ENCODE measurements at regions not wholly inside any gene's neighbourhood (a gene's known extent, or its start where the extent isn't known, plus 50 kb on each side); places are given as distances from the start of the nearest gene placed in this dataset.
A peak's percentile ranks its signal among the peaks of the same experiment; 100 is the strongest.

DNA sequence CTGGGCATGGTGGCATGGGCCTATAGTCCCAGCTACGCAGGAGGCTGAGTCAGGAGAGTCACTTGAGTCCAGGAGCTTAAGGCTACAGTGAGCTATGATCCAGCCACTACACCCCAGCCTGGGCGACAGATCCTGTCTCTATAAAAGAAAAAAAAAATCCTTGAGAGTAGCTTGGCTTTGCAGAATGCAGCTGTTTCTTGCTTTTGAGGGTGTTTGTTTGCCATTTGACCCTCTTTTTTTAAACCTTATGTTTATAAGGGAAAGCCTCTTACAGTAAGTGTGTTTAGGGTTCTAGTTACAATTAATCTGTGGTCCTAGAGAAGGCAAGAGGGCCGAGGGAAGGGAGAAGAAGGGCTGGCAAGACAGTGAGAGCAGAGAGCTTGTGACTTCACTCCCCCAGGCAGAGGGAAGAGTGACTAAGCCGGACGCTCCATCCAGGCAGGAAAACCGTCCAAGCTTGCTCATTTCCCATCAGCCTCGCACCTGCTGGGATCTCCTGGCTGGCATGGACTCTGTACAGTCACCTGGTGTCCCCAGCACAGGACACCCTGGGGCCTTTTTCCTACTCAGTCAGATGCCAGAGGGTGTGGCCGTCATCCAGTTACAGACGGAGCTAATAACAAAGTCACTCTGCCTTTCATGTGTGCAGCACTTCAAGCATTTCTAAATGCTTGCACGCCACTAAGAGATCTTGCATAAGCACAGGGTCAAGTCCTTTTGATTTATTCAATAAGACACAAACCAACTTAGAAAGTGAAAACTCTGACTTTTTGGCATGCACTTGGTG, 55.5 kb upstream of the PSEN2 start:
- H3K27me3 ChIP-seq (ENCODE audit: control insufficient read depth, insufficient read depth, low read length), result no peaks in the 10 kb centered on the region; the same call in 1 of the 2 replicates
- no peaks in the 10 kb centered on the region for H3K79me1 ChIP-seq (ENCODE audit: low read depth in 1 of 2, low read length in 2 of 2)
- in situ Hi-C loops (cut with MboI; ENCODE audit: low sequenced_read_pairs), result no loop called here
- H4K8ac ChIP-seq (ENCODE audit: low read depth in 2 of 2, low read length in 2 of 2), result peak overlapping the region in 1 of 2 experiments; percentile 57; a peak in 1 of 4 replicates
- H3K4ac ChIP-seq (ENCODE audit: low read depth, low read length), result peak overlapping the region; percentile 40; the same call in 1 of the 2 replicates
- H3K18ac ChIP-seq (ENCODE audit: low read depth, low read length), result peak overlapping the region; percentile 28; the same call in 1 of the 2 replicates
- peaks cover 9% of the 10 kb centered on the region; the same call in 1 of the 2 replicates for H3K4me1 ChIP-seq (ENCODE audit: control insufficient read depth, insufficient read depth, low read length)
- H4K5ac ChIP-seq (ENCODE audit: low read depth, low read length), result no peak overlapping the region
- H2AK9ac ChIP-seq (replicated peaks; ENCODE audit: low read depth, low read length, poor library complexity), result peak overlapping the region; percentile 87
- H3K9ac ChIP-seq (ENCODE audit: low read depth, low read length), result no peak overlapping the region
- H2BK5ac ChIP-seq (ENCODE audit: low read depth, low read length, poor library complexity, severe bottlenecking), result peak overlapping the region; percentile 9
- H3K9me3 ChIP-seq (ENCODE audit: control insufficient read depth, insufficient read depth, low read length), result no peaks in the 10 kb centered on the region
- H2BK15ac ChIP-seq (ENCODE audit: low read depth, low read length), result no peak overlapping the region
- H3K4me2 ChIP-seq (ENCODE audit: low read depth, low read length), result peak overlapping the region; percentile 55
- peak overlapping the region; percentile 53 for H3K14ac ChIP-seq (replicated peaks; ENCODE audit: low read depth, low read length)
- no peak overlapping the region for H3K4me3 ChIP-seq (ENCODE audit: insufficient read depth, low read depth, low read length)
- intact Hi-C loops (cut with micrococcal nuclease), result no loop called here
- H3K56ac ChIP-seq (ENCODE audit: extremely low read depth, insufficient read depth, low read length), result peak overlapping the region; percentile 14; the same call in 1 of the 2 replicates
- ChIA-PET POLR2A (ENCODE audit: unreplicated experiment) (no interaction called here), CTCF (interaction anchor here (1.2 kb wide), 1 partner anchor 177 kb away, joined by 3 read pairs; no protein-coding TSS in a partner anchor)
- H3K9me1 ChIP-seq (ENCODE audit: insufficient read depth, low read length), result peaks cover 4% of the 10 kb centered on the region
- H3K23ac ChIP-seq (ENCODE audit: low read depth, low read length), result no peak overlapping the region
- BruUV-seq (replicated peaks), result no TSS peak
- H2AK5ac ChIP-seq (ENCODE audit: low read depth, low read length), result peak overlapping the region; percentile 67
- peaks cover 5% of the 10 kb centered on the region; the same call in 1 of the 2 replicates for H4K20me1 ChIP-seq (ENCODE audit: insufficient read depth, low read length)
- 7% methylated on average over 5 of the region's 10 CpGs; no CpG with 5 or more reads in 1 of the 2 experiments for WGBS, 2 experiments (ENCODE audit: extremely low coverage in 2 of 2, insufficient read length in 1 of 2)
- peak overlapping the region; percentile 41; the same call in 1 of the 2 replicates for H3K27ac ChIP-seq (ENCODE audit: insufficient read depth, low read length)
- peak overlapping the region; percentile 49 for H2BK120ac ChIP-seq (ENCODE audit: low read depth, low read length)
- no peak overlapping the region for H4K91ac ChIP-seq (ENCODE audit: insufficient read depth, low read depth, low read length)
- ATAC-seq (ENCODE audit: low read depth) (peak; percentile 96), DNase-seq (peak; percentile 91)
- peak overlapping the region; percentile 81 for H2AFZ ChIP-seq (replicated peaks; ENCODE audit: low read length, poor library complexity)
- H3K36me3 ChIP-seq (ENCODE audit: control insufficient read depth, insufficient read depth, low read length), result no peaks in the 10 kb centered on the region
- H2BK20ac ChIP-seq (ENCODE audit: low read depth, low read length), result peak overlapping the region; percentile 84; the same call in 1 of the 2 replicates
- TF ChIP-seq NFE2L2 (IDR thresholded peaks at IDR 0.05; ENCODE audit: low read depth, low read length) (peak; percentile 37; the same call in 1 of the 2 replicates), CEBPB (IDR thresholded peaks at IDR 0.05; ENCODE audit: low read depth, low read length) (peak; percentile 82), RFX5 (IDR thresholded peaks at IDR 0.05; ENCODE audit: low read depth, low read length) (no peak)
- TF ChIP-seq, protein P1, sequence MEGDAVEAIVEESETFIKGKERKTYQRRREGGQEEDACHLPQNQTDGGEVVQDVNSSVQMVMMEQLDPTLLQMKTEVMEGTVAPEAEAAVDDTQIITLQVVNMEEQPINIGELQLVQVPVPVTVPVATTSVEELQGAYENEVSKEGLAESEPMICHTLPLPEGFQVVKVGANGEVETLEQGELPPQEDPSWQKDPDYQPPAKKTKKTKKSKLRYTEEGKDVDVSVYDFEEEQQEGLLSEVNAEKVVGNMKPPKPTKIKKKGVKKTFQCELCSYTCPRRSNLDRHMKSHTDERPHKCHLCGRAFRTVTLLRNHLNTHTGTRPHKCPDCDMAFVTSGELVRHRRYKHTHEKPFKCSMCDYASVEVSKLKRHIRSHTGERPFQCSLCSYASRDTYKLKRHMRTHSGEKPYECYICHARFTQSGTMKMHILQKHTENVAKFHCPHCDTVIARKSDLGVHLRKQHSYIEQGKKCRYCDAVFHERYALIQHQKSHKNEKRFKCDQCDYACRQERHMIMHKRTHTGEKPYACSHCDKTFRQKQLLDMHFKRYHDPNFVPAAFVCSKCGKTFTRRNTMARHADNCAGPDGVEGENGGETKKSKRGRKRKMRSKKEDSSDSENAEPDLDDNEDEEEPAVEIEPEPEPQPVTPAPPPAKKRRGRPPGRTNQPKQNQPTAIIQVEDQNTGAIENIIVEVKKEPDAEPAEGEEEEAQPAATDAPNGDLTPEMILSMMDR (conservative IDR thresholded peaks at IDR 0.05; ENCODE audit: low read depth, low read length), result no peak
- dilution Hi-C loops (cut with HindIII; ENCODE audit: low sequenced_read_pairs, unreplicated experiment), result no loop called here

All from IMR-90 (cell line).